ENCODE measurements at regions not wholly inside any gene's neighbourhood (a gene's known extent, or its start where the extent isn't known, plus 50 kb on each side); places are given as distances from the start of the nearest gene placed in this dataset.

GRCh38 chr3:23099021-23099420 is 104.1 kb upstream of the UBE2E2 start (continued):
- TF ChIP-seq ZSCAN18 (CRISPR knock-in tag; IDR thresholded peaks at IDR 0.05) = no peak
- TF ChIP-seq CREM (CRISPR knock-in tag; IDR thresholded peaks at IDR 0.05) = no peak
- no peak for TF ChIP-seq SMAD3 (CRISPR knock-in tag; IDR thresholded peaks at IDR 0.05; ENCODE audit: borderline replicate concordance)
- no peak for TF ChIP-seq SP1 (CRISPR knock-in tag; conservative IDR thresholded peaks at IDR 0.05)
- no peak for TF ChIP-seq ZNF512 (CRISPR knock-in tag; IDR thresholded peaks at IDR 0.05; ENCODE audit: borderline replicate concordance)
- no peak for TF ChIP-seq ZNF532 (CRISPR knock-in tag; IDR thresholded peaks at IDR 0.05; ENCODE audit: borderline replicate concordance)
- TF ChIP-seq EMX1 (CRISPR knock-in tag; IDR thresholded peaks at IDR 0.05) = no peak
- TF ChIP-seq NR1H2 (CRISPR knock-in tag; IDR thresholded peaks at IDR 0.05) = no peak
- TF ChIP-seq IRF2 (CRISPR knock-in tag; IDR thresholded peaks at IDR 0.05; ENCODE audit: borderline replicate concordance, low read depth) = no peak

GRCh38 chr3:23099677-23100076 is 103.5 kb upstream of the UBE2E2 start:
- CTCF ChIA-PET = no interaction called here
- Mint-ChIP-seq H3K27me3 (ENCODE audit: low read depth) (no peaks in the 10 kb centered on the region), H3K36me3 (no peaks in the 10 kb centered on the region), H3K9me3 (no peaks in the 10 kb centered on the region), H3K4me1 (peaks cover 14% of the 10 kb centered on the region), H3K27ac (no peak overlapping the region), H3K4me3 (no peak overlapping the region)
- ATAC-seq (no peak), DNase-seq (ENCODE audit: low spot score) (no peak)
- POLR2A ChIA-PET = no interaction called here
- TF ChIP-seq RORB (CRISPR knock-in tag; IDR thresholded peaks at IDR 0.05) (no peak), SP1 (CRISPR knock-in tag; conservative IDR thresholded peaks at IDR 0.05) (no peak), AFF4 (CRISPR knock-in tag; IDR thresholded peaks at IDR 0.05; ENCODE audit: borderline replicate concordance) (no peak), SMAD3 (CRISPR knock-in tag; IDR thresholded peaks at IDR 0.05; ENCODE audit: borderline replicate concordance) (no peak), ZNF317 (CRISPR knock-in tag; IDR thresholded peaks at IDR 0.05; ENCODE audit: borderline replicate concordance, low read depth) (no peak), ZNF219 (CRISPR knock-in tag; IDR thresholded peaks at IDR 0.05; ENCODE audit: borderline replicate concordance) (no peak), TEAD4 (CRISPR knock-in tag; IDR thresholded peaks at IDR 0.05) (no peak), CDX4 (CRISPR knock-in tag; IDR thresholded peaks at IDR 0.05; ENCODE audit: borderline replicate concordance) (no peak), KAT7 (CRISPR knock-in tag; IDR thresholded peaks at IDR 0.05; ENCODE audit: borderline replicate concordance) (no peak), FOXP4 (CRISPR knock-in tag; IDR thresholded peaks at IDR 0.05) (no peak), ERG (CRISPR knock-in tag; IDR thresholded peaks at IDR 0.05) (no peak)

All from WTC11 (cell line).